NT2/D1 (cell line): ENCODE measurements at regions not wholly inside any gene's neighbourhood (a gene's known extent, or its start where the extent isn't known, plus 50 kb on each side); places are given as distances from the start of the nearest gene placed in this dataset.
A peak's percentile ranks its signal among the peaks of the same experiment; 100 is the strongest.

Source experiments
- DNase-seq: peaks from one replicate; pipeline ENCODE4 v3.0.0-alpha.2; 2011; ENCODE audit warnings: low read depth, low spot score
- H3K27me3 ChIP-seq: 2 replicates; pipeline ENCODE4 v1.6.0; 2011; ENCODE audit warnings: mild to moderate bottlenecking; ENCODE audit not compliant: insufficient read length, insufficient read depth
- H3K36me3 ChIP-seq: 2 replicates; pipeline ENCODE4 v1.6.1; 2011; ENCODE audit warnings: mild to moderate bottlenecking, low read length, mixed read lengths; ENCODE audit not compliant: insufficient read depth, insufficient read length
- H3K4me1 ChIP-seq: 2 replicates; pipeline ENCODE4 v1.5.1; 2011; ENCODE audit not compliant: insufficient read depth, insufficient read length
- H3K4me3 ChIP-seq: 2 replicates; pipeline ENCODE4 v1.5.1; 2011; ENCODE audit warnings: low read depth; ENCODE audit not compliant: insufficient read length
- H3K9ac ChIP-seq: 2 replicates; pipeline ENCODE4 v1.6.0; 2011; ENCODE audit warnings: low read depth; ENCODE audit not compliant: insufficient read length
- H3K9me3 ChIP-seq: 2 replicates; pipeline ENCODE4 v1.5.1; 2011; ENCODE audit warnings: mild to moderate bottlenecking, low read length; ENCODE audit not compliant: insufficient read depth
- SUZ12 ChIP-seq: IDR thresholded peaks from 2 replicates; pipeline ENCODE4 v1.6.1; 2011; ENCODE audit not compliant: insufficient read length, insufficient read depth; ENCODE audit errors: extremely low read depth
- YY1 ChIP-seq: IDR thresholded peaks from 2 replicates; pipeline ENCODE4 v1.6.1; 2011; ENCODE audit not compliant: insufficient read length, insufficient read depth
- ZNF274 ChIP-seq: IDR thresholded peaks from 2 replicates; pipeline ENCODE4 v1.6.1; 2011; ENCODE audit warnings: mild to moderate bottlenecking, low read depth, low read length

GRCh38 chr1:209389975-209390374 is 193.5 kb upstream of the CAMK1G start:
- H3K4me3 ChIP-seq, result no peak overlapping the region
- no peak for DNase-seq
- H3K9me3 ChIP-seq, result peaks cover 4% of the 10 kb centered on the region; the same call in 1 of the 2 replicates
- H3K27me3 ChIP-seq, result no peaks in the 10 kb centered on the region
- H3K9ac ChIP-seq, result no peak overlapping the region
- peaks cover 2% of the 10 kb centered on the region for H3K4me1 ChIP-seq
- H3K36me3 ChIP-seq, result no peaks in the 10 kb centered on the region
- TF ChIP-seq ZNF274 (no peak), YY1 (no peak), SUZ12 (no peak)

DNA sequence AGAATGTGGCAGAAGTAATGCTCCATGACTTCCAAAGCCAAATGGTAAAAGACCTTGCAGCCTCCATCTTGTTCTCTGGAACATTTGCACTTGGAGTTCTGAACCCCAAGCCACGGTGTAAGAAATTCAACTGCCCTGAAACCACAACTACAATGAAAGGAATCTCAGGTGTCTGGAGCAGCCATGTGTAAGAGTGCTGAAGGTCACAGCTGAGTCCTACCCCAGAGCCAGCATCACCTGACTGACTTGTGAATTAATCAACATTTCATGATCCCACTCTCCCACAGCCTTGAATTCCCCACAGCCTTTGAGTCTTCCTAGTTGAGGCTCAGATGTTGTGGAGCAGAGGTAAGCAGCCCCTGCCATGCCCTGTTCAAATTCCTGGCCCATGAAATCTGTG is 192.8 kb upstream of the CAMK1G start:
- no peaks in the 10 kb centered on the region for H3K27me3 ChIP-seq
- no peaks in the 10 kb centered on the region for H3K36me3 ChIP-seq
- DNase-seq, result no peak
- no peak overlapping the region for H3K9ac ChIP-seq
- H3K4me1 ChIP-seq, result peaks cover 2% of the 10 kb centered on the region
- TF ChIP-seq SUZ12, result no peak
- TF ChIP-seq YY1, result no peak
- no peak for TF ChIP-seq ZNF274
- no peak overlapping the region for H3K4me3 ChIP-seq
- H3K9me3 ChIP-seq, result peaks cover 4% of the 10 kb centered on the region; the same call in 1 of the 2 replicates

- Histone ChIP-seq H3K4me3 (no peak overlapping the region), H3K9me3 (peaks cover 4% of the 10 kb centered on the region; the same call in 1 of the 2 replicates), H3K36me3 (no peaks in the 10 kb centered on the region), H3K4me1 (peaks cover 2% of the 10 kb centered on the region), H3K9ac (no peak overlapping the region), H3K27me3 (no peaks in the 10 kb centered on the region)
- TF ChIP-seq YY1 (no peak), SUZ12 (no peak), ZNF274 (no peak)
- DNase-seq, result no peak
These were observed 191.7 kb upstream of the CAMK1G start for GRCh38 chr1:209391792-209392191.

DNA sequence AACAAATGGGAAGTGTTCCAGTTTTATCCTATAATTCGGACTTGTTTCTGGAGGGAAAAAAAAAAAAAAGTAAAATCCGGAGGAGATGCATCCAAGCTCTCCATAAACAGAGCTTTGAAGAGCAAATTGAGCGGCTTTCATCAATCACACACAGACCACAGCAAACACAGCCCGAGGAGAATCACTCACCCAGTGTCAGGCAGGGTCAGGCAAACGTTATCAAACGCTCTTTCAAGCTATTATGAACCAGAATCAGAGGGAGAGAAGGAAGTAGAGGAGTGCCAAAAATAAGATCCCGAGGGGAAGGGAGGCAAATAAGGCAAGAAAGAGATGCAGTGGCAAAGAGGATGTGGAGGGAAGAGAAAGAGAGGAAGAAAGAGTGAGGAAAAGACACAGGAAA is 188.3 kb upstream of the CAMK1G start:
- H3K9ac ChIP-seq, result no peak overlapping the region
- H3K4me3 ChIP-seq, result no peak overlapping the region
- H3K27me3 ChIP-seq, result no peaks in the 10 kb centered on the region
- TF ChIP-seq SUZ12 (no peak), ZNF274 (no peak), YY1 (no peak)
- peaks cover 2% of the 10 kb centered on the region for H3K4me1 ChIP-seq
- H3K36me3 ChIP-seq, result no peaks in the 10 kb centered on the region
- no peaks in the 10 kb centered on the region for H3K9me3 ChIP-seq
- DNase-seq, result no peak

- Histone ChIP-seq H3K36me3 (no peaks in the 10 kb centered on the region), H3K27me3 (no peaks in the 10 kb centered on the region), H3K9me3 (no peaks in the 10 kb centered on the region), H3K4me1 (no peaks in the 10 kb centered on the region), H3K9ac (no peak overlapping the region), H3K4me3 (no peak overlapping the region)
- DNase-seq, result no peak
- TF ChIP-seq SUZ12, result no peak
- no peak for TF ChIP-seq YY1
- no peak for TF ChIP-seq ZNF274
These were observed 186.1 kb upstream of the CAMK1G start for GRCh38 chr1:209397371-209397770.

GRCh38 chr1:209397910-209398309 is 185.6 kb upstream of the CAMK1G start:
- no peak overlapping the region for H3K9ac ChIP-seq
- TF ChIP-seq SUZ12 (no peak), YY1 (no peak), ZNF274 (no peak)
- no peak overlapping the region for H3K4me3 ChIP-seq
- DNase-seq, result no peak
- H3K36me3 ChIP-seq, result no peaks in the 10 kb centered on the region
- no peaks in the 10 kb centered on the region for H3K27me3 ChIP-seq
- H3K9me3 ChIP-seq, result no peaks in the 10 kb centered on the region
- H3K4me1 ChIP-seq, result no peaks in the 10 kb centered on the region

GRCh38 chr1:209398313-209398991 is 185.1 kb upstream of the CAMK1G start:
- peak; percentile 83 for DNase-seq

More at GRCh38 chr1:209398313-209398991, 185.1 kb upstream of the CAMK1G start:
- H3K27me3 ChIP-seq, result no peaks in the 10 kb centered on the region
- no peak overlapping the region for H3K9ac ChIP-seq
- H3K4me3 ChIP-seq, result no peak overlapping the region
- H3K4me1 ChIP-seq, result peaks cover 2% of the 10 kb centered on the region
- no peak for TF ChIP-seq YY1
- no peak for TF ChIP-seq ZNF274
- no peak for TF ChIP-seq SUZ12
- no peaks in the 10 kb centered on the region for H3K36me3 ChIP-seq
- no peaks in the 10 kb centered on the region for H3K9me3 ChIP-seq
